Kidney epithelial cell (primary cell): ENCODE measurements at regions not wholly inside any gene's neighbourhood (a gene's known extent, or its start where the extent isn't known, plus 50 kb on each side); places are given as distances from the start of the nearest gene placed in this dataset.

Experiments
- DNase-seq: peaks from one replicate; pipeline ENCODE4 v3.0.0-alpha.2; 2010; ENCODE audit warnings: low read depth
- H3K27me3 ChIP-seq: 2 replicates; pipeline ENCODE4 v1.6.0; 2011; ENCODE audit warnings: low read length; ENCODE audit not compliant: control insufficient read depth, insufficient read depth
- H3K36me3 ChIP-seq: 2 replicates; pipeline ENCODE4 v1.5.1; 2011; ENCODE audit warnings: low read length; ENCODE audit not compliant: control insufficient read depth, insufficient read depth
- H3K4me3 ChIP-seq: 2 replicates; pipeline ENCODE4 v1.5.1; 2011; ENCODE audit warnings: low read depth, mild to moderate bottlenecking, control low read depth, low read length
- CTCF ChIP-seq: IDR thresholded peaks from 2 replicates; pipeline ENCODE4 v1.5.1; 2011; ENCODE audit warnings: mild to moderate bottlenecking, moderate library complexity, low read length, control low read depth, inconsistent platforms; ENCODE audit not compliant: insufficient read depth, poor library complexity, severe bottlenecking

- no peak for DNase-seq
- TF ChIP-seq CTCF, result no peak
- no peaks in the 10 kb centered on the region for H3K27me3 ChIP-seq
- no peak overlapping the region for H3K4me3 ChIP-seq
- H3K36me3 ChIP-seq, result no peaks in the 10 kb centered on the region
Measured at GRCh38 chr3:3586843-3587646, 212.2 kb upstream of the LRRN1 start.

GRCh38 chr3:3586336-3586735 is 212.9 kb upstream of the LRRN1 start:
- Histone ChIP-seq H3K27me3 (no peaks in the 10 kb centered on the region), H3K36me3 (no peaks in the 10 kb centered on the region), H3K4me3 (no peak overlapping the region)
- no peak for DNase-seq
- no peak for TF ChIP-seq CTCF

DNA sequence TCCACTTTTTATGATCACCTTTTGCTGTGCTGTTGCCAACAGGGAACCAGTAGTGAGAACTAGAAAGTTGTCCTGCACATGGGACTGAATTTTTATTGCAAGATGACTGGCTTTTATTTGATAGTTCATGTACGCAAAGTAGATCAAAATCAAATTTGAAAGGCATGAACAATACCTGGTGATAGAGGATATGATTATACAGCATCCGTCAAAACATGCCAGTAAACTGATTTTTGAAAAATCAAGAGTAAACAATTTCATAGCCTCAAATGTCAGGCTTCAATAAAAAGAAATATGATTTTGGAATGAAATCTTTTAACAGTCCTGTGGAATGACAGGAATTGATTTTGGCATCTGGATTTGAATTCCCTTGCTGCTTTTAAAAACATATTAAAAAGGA is 219.6 kb upstream of the LRRN1 start:
- no peaks in the 10 kb centered on the region for H3K36me3 ChIP-seq
- no peak for TF ChIP-seq CTCF
- no peaks in the 10 kb centered on the region for H3K27me3 ChIP-seq
- no peak for DNase-seq
- no peak overlapping the region for H3K4me3 ChIP-seq

- Histone ChIP-seq H3K27me3 (no peaks in the 10 kb centered on the region), H3K4me3 (no peak overlapping the region), H3K36me3 (no peaks in the 10 kb centered on the region)
- no peak for TF ChIP-seq CTCF
- no peak for DNase-seq
Measured at GRCh38 chr3:3578718-3579117, 220.5 kb upstream of the LRRN1 start.

DNA sequence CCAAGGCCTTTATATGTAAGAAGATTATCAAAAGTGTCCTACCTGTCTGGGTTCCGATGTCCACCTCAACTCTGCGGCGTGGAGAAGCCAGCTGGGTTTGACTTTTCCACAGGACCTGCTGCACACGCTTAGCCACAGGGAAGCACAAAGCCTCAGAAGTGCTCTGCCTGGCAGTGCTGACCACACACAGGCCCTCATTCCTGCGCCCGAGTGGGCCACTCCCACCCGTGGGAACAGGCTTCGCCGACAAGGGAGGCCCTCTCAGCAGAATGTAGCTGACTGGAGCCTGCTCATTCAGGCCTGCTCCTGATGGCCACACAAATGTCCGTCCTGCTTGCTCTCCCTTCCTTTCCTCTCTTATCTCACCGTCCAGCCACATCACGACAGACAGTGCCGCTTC is 221.4 kb upstream of the LRRN1 start:
- TF ChIP-seq CTCF, result no peak
- no peak for DNase-seq

DNA sequence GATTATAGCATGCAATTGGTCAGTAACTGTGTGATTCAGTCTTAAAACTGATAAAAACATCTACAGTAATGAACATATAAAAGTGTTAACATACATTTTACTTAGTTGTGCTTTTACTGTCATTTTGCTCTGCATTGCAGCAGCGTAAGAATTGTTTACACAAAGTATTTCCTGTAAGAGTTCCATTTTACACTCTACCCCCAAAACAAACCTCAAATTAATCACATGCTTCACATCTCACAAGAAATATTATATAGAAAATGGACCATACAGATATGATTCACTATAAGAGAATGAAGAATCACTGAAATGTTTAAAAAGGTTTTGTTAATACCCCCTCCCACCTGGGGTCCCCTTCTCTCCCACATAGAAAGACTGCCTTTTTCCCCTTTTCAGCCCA is 225.9 kb upstream of the LRRN1 start:
- TF ChIP-seq CTCF, result no peak
- Histone ChIP-seq H3K4me3 (no peak overlapping the region), H3K27me3 (no peaks in the 10 kb centered on the region), H3K36me3 (no peaks in the 10 kb centered on the region)
- no peak for DNase-seq

More for the DNA sequence above, 221.4 kb upstream of the LRRN1 start:
- H3K4me3 ChIP-seq, result no peak overlapping the region
- H3K27me3 ChIP-seq, result no peaks in the 10 kb centered on the region
- no peaks in the 10 kb centered on the region for H3K36me3 ChIP-seq
